Erythroblast (primary cell): ENCODE measurements at regions not wholly inside any gene's neighbourhood (a gene's known extent, or its start where the extent isn't known, plus 50 kb on each side); places are given as distances from the start of the nearest gene placed in this dataset.

ENCODE experiments used
- GATA1 ChIP-seq: IDR thresholded peaks from 2 replicates; pipeline ENCODE4 v1.6.1; 2011; ENCODE audit warnings: low read depth, mild to moderate bottlenecking, control low read depth, low read length, moderate library complexity
- POLR2A ChIP-seq: IDR thresholded peaks from 2 replicates; pipeline ENCODE4 v1.6.1; 2011; ENCODE audit warnings: mild to moderate bottlenecking, low read length

- TF ChIP-seq POLR2A (no peak), GATA1 (no peak)
These were observed 647.7 kb upstream of the ITGA1 start for GRCh38 chr5:52139888-52140615.
